ENCODE measurements at regions not wholly inside any gene's neighbourhood (a gene's known extent, or its start where the extent isn't known, plus 50 kb on each side); places are given as distances from the start of the nearest gene placed in this dataset.

DNA sequence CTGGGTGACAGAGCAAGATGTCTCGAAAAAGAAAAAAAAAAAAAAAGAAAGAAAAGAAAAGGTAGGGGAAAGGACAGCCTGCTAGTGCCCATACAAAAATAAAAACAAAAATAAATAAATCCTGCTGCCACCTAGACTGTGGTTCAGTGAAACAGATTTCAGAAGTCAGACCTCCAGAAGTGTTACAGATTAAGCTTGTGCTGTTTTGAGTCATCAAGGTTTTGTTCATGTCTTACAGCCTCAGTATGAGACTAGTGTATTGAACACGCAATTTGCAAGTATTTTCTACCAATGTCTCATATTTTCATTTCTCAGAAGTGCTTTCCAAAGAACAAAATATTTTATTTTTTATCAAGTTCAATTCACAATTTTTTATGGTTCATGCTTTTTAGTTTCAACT lies 720.4 kb upstream of the GYPC start:
- TF ChIP-seq, protein P1, sequence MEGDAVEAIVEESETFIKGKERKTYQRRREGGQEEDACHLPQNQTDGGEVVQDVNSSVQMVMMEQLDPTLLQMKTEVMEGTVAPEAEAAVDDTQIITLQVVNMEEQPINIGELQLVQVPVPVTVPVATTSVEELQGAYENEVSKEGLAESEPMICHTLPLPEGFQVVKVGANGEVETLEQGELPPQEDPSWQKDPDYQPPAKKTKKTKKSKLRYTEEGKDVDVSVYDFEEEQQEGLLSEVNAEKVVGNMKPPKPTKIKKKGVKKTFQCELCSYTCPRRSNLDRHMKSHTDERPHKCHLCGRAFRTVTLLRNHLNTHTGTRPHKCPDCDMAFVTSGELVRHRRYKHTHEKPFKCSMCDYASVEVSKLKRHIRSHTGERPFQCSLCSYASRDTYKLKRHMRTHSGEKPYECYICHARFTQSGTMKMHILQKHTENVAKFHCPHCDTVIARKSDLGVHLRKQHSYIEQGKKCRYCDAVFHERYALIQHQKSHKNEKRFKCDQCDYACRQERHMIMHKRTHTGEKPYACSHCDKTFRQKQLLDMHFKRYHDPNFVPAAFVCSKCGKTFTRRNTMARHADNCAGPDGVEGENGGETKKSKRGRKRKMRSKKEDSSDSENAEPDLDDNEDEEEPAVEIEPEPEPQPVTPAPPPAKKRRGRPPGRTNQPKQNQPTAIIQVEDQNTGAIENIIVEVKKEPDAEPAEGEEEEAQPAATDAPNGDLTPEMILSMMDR (IDR thresholded peaks at IDR 0.05): no peak
- no peak for TF ChIP-seq POLR2A (IDR thresholded peaks at IDR 0.05)
